ENCODE measurements at regions not wholly inside any gene's neighbourhood (a gene's known extent, or its start where the extent isn't known, plus 50 kb on each side); places are given as distances from the start of the nearest gene placed in this dataset.

DNA sequence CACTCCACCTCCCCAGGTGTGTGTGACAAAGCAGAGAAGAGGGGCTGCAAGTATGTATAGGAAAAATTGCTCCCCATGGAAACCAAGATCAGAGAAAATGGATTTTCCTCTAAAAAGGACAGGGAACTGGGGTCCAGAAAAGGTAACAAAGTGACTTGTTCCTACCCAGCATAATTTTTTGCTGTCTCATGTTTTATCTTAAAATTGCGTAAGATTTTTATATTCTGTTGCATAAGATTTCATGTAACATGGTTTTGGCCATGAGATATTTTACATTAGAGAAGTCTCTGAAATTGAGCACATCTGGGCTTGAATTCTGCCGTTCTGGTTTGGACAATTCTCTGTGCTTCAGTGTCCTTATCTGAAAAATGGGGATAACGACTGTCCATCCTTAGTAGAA is 335.7 kb upstream of the RORA start:
- in situ Hi-C loops (cut with HindIII; ENCODE audit: low sequenced_read_pairs) = no loop called here
- DNase-seq (ENCODE audit: low spot score) = no peak

DNA sequence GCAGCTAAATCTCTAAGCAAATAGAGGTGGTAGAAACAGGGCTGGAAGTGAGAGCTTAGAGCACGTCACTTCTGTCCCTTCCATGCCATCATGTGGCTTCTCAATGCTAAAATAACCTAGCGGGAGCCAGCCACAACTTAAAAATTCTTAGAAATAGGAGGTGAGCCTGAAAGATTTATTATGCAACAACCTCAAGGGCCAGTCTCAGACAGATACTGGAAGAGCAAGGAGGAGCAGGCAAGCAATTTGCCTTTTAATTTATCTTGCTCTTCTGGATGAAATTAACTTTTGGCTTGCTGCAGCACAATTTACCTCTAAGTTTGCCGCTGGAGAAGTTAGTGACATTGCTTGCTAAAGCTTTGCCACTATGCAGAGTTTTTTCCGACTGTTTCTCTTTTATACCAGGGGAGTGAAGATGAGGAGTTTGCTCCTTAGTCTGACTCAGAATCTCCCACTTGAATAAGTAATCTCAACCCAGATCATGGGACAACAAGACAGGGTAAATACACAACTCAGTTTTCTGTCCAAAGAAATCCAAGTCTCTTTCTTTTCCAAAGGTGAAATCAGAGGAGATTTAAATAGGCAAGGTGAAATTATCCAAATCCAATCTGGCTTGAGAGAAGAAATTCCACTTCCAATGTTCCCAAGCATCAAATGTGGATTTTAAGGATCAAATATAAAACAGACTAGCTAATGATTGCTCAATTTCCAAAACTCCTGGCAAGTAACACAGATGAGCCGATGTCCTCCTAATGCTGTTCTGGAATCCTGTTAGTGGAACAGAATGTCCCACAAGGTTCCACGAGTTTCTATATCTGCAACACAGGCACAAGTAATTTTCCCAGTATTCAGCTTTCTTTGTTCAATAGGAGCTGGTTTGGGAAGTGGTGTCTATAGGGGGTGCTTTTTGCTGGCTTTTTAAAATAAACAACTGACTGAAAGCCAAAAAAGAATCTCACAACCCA is 329.4 kb upstream of the RORA start:
- no peak for DNase-seq (ENCODE audit: low spot score)

DNA sequence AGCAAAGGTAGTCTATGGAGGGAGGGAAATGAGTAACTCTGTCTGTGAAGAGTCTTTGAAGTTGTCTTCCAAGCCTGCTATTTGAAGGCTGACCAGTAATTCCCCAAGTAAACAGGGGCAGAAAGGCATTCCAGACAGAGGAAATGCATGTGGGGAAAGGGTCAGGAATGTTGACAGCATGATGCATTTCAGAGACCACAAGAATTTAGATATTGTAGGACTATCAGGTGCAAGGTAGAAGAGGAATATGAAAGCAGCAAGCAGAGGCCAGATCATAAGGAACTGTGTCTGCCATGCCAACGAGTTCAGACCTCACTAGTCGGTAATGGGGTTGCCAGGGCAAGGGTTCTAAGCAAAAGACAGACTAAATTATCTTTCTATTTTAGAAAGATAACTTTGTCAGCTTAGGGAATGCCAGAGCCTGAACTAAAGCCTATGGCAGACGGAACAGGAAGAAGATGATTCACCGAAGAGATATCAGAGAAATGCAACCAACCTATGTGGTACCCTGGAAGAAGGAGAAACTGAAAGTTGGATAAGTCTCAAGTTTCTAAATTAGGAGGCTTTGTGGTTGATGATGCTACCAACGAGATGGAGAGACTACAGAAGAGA is 327.0 kb upstream of the RORA start:
- DNase-seq (ENCODE audit: low spot score) = no peak
- in situ Hi-C loops (cut with HindIII; ENCODE audit: low sequenced_read_pairs) = no loop called here

More for the DNA sequence above, 329.4 kb upstream of the RORA start:
- in situ Hi-C loops (cut with HindIII; ENCODE audit: low sequenced_read_pairs) = no loop called here

DNA sequence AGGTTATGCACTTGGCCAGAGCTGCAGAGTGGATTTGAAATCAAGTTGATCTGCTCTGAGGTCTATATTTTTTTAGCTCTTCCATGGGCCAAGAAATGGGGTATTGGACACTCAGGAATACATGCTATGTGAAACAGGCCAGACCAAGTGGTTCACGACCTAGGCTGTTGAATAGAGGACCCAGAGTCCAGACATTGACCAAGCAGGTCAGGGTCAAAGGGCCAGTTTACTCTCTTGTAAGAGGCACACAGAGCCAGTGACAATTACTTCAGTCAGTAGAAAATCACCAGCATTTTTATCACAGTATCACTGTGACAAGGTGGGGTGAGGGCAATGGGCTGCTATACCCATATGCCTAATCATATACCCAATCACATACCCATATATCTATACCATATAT is 320.6 kb upstream of the RORA start:
- no peak for DNase-seq (ENCODE audit: low spot score)
- in situ Hi-C loops (cut with HindIII; ENCODE audit: low sequenced_read_pairs) = no loop called here

DNA sequence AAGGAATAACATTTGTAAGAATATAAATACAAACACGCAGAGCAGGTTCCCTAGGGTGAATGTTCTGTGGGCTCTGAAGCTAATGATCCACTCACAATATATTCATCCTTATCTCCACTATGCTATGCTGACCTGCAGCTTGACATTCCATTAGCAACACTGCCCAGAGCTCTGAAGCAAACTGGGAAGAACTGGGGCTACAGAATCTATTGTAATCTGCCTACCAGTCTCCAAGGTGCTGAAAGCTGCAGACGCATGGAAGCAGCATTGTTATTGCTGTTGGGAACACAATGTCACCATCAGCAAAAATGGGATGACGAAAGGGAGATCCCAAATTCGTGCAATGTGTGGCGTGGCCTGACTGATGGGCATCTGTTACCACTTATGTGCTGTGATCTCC is 316.7 kb upstream of the RORA start:
- DNase-seq (ENCODE audit: low spot score) = no peak
- in situ Hi-C loops (cut with HindIII; ENCODE audit: low sequenced_read_pairs) = no loop called here

DNA sequence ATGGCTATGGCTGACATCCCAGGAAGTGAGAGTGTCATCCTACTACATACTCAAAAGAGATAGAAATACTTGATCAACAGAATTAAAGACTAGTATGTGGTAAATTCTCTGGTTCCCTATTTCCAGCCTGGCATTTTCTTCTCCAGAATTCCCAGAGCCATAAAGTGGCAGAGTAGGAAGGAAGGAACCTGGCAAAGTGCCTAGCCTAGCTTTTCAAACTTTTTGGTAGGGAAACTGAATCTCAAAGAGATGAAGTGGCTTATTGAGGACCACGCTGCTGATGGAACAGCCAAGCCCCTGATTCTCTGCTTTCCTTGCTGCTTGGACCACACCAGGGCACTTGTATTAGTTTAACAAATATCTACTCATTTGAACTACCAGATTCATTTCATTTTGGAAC is 312.4 kb upstream of the RORA start:
- in situ Hi-C loops (cut with HindIII; ENCODE audit: low sequenced_read_pairs) = no loop called here
- no peak for DNase-seq (ENCODE audit: low spot score)

DNA sequence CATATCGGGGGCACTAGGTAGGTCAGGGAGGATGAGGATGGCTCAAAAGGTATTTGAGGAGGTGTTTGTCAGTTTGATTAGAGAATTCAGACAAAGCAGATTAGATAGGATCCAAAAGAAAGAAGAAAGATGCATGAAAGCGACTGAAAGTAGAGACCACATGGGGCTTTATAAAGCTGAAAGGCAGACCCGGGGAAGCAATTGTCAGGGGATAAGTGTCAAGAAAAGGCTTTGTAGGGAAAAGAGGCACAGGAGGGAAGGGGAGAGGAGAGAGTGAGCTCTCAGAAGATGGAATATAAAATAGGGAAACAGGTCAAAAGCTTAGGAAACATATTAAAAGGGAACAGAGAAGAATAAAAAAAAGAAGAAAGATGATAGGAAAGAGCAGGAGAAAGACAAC is 308.2 kb upstream of the RORA start:
- in situ Hi-C loops (cut with HindIII; ENCODE audit: low sequenced_read_pairs) = no loop called here
- DNase-seq (ENCODE audit: low spot score) = no peak

DNA sequence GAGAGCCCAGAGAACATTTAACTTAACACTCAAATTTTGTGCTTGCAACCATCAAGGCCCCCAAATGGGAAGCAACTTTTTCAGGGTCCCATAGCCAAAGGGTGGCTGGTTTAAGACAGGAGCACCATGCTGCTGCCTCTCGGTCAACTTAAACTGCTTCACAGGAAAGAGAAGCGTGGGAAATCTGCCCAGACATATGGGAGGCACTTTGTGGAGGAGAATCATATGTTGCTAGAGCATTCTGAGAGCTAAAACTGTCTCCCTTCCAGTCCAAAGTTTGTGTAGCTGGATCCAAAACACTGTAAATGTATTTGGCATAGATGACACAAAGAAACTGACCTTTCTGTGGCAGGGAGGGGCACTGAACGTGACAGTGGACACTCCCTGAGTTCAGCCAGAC is 305.9 kb upstream of the RORA start:
- in situ Hi-C loops (cut with HindIII; ENCODE audit: low sequenced_read_pairs) = no loop called here
- no peak for DNase-seq (ENCODE audit: low spot score)

DNA sequence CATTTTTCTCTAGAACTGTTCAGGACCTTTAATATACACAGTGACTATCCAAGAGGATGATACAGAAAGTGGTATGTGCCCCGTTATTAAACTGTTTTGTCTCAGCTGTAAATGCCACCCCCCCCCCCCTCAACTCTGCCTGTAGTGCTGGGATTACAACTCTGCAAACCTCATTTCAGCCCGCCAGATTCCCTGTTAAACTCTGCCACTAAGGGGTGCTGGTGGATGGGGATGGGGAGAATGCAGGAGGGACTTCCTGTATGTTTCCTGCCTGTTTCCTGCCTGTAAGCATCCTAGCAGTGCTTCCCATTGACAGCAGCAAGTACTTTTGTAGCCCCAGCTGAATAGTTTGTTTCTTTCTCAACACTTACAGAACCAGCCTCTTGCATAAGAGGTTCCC is 301.7 kb upstream of the RORA start:
- in situ Hi-C loops (cut with HindIII; ENCODE audit: low sequenced_read_pairs) = no loop called here
- DNase-seq (ENCODE audit: low spot score) = no peak

DNA sequence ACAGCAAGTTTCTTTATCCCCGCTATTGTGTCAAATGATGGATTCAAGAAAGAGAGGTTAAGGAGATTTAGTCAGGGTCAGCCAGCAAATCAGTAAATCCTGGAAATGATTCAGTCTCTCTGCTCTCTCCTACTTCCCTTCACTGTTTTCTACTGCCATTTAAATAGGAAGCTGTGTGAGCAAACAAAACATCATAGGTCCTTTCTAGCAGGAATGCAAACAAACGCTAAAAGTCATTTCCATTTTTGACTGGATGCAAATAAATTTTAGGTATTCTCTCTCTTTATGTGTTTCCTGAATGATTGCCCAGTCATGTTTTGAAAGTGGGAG is 299.4 kb upstream of the RORA start:
- no peak for DNase-seq (ENCODE audit: low spot score)
- in situ Hi-C loops (cut with HindIII; ENCODE audit: low sequenced_read_pairs) = no loop called here

DNA sequence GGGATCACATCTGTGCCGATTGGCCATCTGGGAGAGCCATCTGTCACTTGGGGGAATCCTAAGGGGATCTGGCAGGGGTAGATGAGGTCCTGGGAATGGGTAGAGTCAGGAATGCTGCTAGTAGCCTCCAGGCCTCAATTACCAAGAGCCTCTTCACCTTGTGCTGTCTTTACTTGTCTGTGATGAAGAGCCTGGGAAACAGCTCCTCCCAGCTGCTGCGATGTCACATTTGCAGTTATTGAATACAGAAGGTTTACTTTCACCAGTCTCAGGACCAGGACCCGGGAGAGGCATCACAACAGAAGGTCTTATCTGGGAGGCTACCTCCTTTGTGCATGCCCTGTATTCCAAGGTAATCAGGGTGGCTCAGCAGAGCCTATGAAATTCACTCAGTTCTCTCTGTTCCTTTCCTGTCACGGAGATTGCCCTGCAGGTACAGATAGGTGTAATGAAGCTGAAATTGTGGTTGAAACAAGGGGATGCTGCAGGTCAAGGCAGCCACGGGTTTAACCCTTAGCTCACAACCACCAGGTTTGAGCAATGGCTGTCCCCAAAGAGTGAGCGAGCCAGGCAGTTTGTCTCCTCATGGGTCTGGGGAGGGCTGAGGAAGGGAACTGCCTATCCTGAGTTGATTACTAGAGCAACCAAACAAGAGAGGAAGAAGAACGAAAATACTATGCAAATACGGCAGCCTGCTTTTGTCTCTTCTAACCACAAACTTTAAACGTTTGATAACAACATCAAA is 298.9 kb upstream of the RORA start:
- in situ Hi-C loops (cut with HindIII; ENCODE audit: low sequenced_read_pairs) = no loop called here
- peak; percentile 31 for DNase-seq (ENCODE audit: low spot score)

DNA sequence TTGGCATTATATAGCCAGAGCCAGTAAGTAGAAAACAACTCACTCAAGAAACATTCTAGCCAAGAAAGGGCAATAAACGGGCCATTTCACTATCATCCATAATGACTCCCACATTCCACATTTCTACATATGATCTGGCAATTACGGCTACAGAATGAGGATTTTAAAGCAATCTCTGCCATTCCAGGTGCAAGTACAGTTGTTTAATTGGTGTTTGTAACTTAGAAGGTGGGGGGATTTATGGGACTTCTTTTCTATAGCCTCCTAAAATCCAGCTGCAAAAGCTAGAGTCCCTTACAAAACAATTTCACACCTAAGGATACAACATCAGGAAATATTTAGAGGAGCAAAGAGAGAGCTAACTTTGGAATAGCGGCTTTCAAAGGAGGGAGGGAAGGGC is 295.4 kb upstream of the RORA start:
- DNase-seq (ENCODE audit: low spot score) = no peak
- in situ Hi-C loops (cut with HindIII; ENCODE audit: low sequenced_read_pairs) = no loop called here

DNA sequence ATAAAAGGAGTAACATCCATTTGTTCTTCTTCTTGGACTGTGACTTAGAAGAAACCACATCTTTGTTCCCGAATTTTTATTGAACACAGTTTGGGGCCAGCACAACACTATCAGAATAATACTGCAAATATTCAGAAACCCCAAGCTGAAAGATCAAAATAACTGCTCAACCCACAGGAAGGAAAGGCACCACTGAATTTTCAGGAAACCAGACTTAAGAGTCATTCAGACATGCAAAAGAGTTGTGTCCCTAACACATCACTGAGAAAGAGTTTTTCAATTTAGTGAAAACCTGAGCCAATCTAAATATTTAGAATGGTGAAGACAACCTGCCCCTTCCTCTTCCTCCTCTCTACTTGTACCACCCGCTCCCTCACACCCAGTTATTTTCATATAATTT is 295.0 kb upstream of the RORA start:
- no peak for DNase-seq (ENCODE audit: low spot score)
- in situ Hi-C loops (cut with HindIII; ENCODE audit: low sequenced_read_pairs) = no loop called here

DNA sequence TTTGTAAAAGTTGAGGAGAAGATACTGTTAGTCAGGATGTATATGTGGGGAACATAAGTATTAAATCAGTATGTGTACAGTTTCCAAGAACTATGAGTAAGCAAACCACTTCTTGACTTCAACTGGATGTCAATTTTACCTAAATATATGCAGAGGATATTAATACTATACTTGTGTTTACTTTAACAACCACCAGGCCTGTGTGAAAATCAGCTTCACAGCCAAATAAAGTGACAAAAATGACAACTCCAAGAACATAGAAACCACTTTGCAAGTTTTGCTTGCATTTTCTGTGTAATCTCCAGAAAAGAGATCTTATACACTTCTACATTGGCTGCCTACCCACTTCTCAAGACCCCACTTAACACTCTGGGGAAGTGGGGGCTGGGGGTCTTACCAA is 293.3 kb upstream of the RORA start:
- in situ Hi-C loops (cut with HindIII; ENCODE audit: low sequenced_read_pairs) = no loop called here
- no peak for DNase-seq (ENCODE audit: low spot score)

DNA sequence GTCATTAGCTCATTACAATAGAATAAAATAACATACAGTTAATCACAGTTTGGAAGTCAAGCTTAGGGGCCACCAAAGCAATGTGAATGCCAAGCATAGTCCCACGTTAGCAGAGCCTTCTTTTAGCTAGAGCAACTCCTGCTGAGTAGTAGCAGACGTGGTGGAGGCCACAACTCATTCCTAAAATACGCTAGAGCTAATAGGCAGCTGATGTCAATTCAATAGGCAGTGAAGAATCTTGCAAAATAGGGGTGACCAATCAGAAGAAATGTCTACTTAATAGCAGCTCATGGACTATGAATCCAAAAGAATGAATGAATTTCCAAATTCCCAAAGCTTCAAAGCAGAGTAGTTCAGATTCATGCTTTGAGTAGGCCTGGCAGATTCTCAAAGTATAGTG is 292.9 kb upstream of the RORA start:
- no peak for DNase-seq (ENCODE audit: low spot score)
- in situ Hi-C loops (cut with HindIII; ENCODE audit: low sequenced_read_pairs) = no loop called here

DNA sequence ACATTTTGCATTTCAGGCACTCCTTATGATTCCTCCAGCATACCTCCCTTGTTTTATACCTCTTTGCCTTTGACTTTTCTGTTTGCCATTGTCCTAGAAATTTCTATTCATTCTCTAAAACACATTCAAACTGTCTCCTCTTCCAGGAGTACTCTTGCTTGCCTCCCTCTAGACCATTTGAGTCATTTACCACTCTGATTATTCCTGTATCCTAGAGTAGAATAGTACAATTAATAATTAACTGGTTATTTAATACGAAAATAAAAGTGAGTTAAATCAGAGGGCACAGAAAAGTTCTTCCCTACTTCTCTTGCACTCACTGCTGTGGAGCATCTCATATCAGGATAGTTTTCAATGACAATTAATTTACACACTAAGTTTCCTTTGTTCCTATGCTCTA is 290.2 kb upstream of the RORA start:
- in situ Hi-C loops (cut with HindIII; ENCODE audit: low sequenced_read_pairs) = no loop called here
- DNase-seq (ENCODE audit: low spot score) = no peak

DNA sequence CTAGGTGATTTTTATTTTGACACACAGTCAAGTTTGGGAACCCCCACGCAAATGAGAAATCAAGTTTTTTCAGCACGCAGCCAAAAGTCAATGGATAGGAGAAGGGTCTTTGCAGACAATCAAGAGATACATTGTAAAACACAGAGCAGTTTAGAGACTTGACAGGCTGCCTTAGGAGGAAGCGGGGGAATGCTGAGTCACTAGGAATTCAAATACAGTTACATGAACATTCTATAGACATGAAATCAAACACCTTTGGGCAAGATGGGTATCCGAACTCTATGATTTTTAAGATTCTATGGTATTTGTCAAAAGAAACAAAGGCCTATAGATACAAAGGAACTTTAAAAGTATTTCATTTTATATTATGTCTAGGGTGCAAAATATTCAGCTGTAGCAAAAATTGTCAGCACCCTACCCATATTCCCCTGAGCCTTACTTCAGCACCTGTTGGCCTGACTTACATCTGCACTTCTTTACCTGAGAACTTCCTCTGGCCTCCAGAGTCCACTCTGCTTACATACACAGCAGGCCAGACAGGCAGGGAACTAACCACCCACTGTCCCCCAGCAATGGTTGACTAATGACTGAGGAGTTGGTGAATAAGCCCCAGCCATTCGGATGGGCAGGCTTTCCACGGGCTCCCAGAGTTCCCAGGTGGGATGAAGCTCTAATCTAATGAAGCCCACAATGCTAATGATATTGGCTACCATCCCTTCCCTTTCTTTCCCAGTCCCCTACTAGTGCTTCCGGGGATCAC is 289.3 kb upstream of the RORA start:
- no peak for DNase-seq (ENCODE audit: low spot score)
- in situ Hi-C loops (cut with HindIII; ENCODE audit: low sequenced_read_pairs) = no loop called here

DNA sequence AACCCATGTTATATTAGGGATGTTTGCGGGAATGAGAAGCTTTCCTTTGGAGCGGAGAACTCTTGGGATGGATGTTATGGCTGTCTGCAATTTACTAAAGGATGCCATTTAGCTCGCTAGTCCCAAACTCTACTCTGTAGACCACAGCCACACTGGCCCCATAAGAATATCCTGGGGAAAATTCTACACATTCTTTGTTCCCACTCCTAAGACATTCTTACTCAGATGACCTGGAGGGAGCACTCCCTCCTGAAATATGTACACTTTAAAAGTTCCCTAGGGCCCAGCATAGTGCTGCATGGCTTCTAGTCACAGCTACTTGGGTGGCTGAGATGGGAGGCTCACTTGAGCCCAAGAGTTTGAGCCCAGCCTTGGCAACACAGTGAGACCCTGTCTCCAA is 288.7 kb upstream of the RORA start:
- DNase-seq (ENCODE audit: low spot score) = no peak
- in situ Hi-C loops (cut with HindIII; ENCODE audit: low sequenced_read_pairs) = no loop called here

DNA sequence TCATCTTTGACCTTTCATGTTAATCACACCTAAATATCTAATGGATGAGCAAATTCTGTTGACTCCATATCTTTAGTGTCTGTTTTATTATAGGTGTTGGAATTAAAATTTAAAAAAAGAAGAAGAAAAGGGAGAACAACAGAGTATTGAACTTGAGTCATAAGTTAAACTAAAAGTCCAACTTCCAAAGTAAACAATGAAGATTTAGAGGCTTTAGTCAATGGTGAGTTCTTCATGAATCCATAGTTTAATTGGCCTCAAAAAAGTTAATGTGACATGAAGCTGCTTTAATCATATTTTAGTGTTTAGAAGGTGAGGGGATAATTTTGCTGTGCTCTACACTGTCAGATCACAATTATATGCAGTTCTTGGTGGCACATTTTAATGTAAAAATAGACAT is 288.2 kb upstream of the RORA start:
- DNase-seq (ENCODE audit: low spot score) = no peak
- in situ Hi-C loops (cut with HindIII; ENCODE audit: low sequenced_read_pairs) = no loop called here

DNA sequence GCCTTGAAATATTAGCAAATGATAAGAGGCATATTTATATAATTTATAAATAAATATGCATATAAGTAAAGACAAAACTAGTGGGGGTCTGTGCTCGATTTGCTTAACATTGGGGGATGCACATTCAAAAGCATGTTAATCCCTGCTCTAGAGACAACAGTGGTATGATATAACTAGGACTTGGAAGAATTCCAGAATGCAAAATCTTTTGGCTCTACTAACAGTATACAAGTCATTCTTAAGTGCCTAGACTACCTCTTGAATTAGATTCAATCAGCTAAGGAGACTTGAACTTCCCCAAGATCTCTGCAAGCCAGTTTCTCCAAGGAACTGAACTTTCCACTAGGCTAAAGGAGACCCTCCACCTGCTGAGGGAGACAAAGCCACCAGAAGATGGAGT is 282.7 kb upstream of the RORA start:
- DNase-seq (ENCODE audit: low spot score) = no peak
- in situ Hi-C loops (cut with HindIII; ENCODE audit: low sequenced_read_pairs) = no loop called here
